Central memory CD4-positive, alpha-beta T cell (primary cell): ENCODE measurements at regions not wholly inside any gene's neighbourhood (a gene's known extent, or its start where the extent isn't known, plus 50 kb on each side); places are given as distances from the start of the nearest gene placed in this dataset.

Experiments used
- DNase-seq: peaks from one replicate; pipeline ENCODE4 v3.0.0; 2022

DNA sequence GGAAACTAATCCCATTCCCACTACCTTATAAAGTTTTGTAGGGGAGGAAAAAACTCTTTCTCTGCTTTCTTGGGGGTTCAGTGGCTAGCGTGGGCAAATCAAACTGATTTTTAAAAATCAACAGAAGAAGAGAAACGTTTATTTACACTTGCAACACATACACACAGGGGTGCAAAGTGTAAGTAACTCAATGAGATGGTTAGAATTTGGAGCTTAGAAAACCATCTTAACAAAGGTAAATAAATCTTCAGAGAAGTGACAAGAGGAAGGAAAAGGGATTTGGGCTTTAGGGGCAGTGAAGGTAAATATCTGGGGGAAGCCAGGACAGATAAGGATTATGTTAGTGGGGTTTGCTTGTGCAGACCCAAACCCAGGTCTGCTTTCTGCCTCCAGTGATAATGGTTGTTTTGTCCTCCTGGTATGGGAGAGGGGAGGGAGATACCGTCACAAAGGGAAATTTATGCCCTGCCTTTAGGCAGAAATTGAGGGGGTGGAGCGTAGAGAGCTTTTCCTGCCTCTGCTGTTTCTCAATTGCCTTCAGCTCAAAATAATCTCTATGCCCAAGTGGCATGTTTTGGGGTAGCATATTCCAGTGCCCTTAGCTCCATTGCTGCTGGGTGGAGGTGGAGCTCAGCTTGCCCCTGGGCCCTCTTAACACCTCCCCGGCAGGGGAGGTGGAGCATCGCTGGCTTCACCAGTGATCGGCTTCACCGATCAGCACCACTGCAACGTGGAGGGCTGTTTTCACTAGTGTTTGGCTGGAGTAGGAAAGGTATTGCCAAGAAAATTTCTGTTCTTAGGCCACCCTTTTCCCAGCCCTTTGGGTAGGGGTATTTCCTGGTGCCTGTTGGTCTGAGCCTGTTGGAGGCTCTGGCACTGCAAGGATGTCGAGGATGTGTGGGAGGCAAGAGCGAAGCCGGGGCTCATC, 92.2 kb downstream of the TEX51 start:
- no peak for DNase-seq

DNA sequence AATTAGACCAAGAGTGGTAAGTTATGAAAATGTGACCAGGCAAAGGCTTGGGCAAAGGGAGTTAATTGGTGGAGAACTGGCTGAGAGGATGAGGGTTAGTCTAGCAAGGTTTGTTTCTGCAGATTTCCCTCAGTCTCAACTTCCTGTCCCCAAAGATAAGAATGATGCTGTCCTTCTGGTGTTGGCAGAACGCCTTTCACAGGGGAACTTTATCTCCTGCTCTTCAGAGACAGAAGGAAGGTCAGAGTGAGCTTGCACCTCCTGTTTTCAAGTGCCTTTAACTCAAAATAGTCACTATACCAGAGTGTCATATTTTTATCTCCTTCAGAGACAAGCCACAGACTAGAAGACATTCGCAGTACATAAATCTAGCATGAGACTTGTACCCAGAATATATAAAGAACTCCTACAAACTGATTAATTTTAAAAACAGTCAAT, 95.7 kb downstream of the TEX51 start:
- DNase-seq: no peak

DNA sequence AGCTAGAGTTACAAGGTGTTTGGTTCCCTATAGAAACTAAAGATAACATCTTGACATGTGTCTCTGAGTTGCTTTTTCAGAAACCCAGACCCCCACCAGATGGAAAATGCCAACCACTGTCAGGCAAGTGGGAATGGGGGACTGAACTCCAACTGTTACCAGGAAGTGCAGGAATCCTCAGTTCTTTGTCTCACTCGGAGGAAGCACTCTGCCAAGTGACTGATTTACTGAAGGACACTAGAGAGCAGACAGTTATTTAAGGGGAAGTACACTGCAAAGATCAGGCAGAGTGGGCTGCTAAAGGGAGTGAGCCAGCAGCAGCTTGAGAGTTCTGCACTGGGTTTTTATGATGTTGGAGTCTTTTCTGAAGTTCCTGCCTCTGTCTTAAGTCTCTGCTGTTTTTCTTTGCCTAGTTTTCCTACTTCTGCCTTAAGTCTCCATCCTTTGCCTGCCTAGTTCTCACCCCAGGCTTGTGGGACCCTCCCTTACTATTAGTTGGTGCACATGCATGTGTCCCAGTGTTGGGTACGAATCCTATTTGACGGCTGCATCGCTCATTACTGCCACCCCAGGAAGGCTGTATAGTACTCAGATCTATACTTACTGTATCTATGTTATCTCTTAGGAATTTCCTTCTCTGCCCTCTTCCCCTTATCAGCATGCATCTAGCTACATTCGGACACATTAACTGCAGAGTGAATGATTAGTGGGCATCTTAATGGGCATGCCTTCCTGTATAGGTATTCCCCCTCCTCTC, 97.1 kb downstream of the TEX51 start:
- DNase-seq: no peak

- DNase-seq: no peak
Measured at GRCh38 chr2:126996378-126996699, 97.6 kb downstream of the TEX51 start.
